ENCODE measurements at regions not wholly inside any gene's neighbourhood (a gene's known extent, or its start where the extent isn't known, plus 50 kb on each side); places are given as distances from the start of the nearest gene placed in this dataset.
"Not testable (repeated sequence)": the region's sequence is repeated elsewhere in the genome, so short reads cannot be mapped to it uniquely, and the experiment has no call there.

DNA sequence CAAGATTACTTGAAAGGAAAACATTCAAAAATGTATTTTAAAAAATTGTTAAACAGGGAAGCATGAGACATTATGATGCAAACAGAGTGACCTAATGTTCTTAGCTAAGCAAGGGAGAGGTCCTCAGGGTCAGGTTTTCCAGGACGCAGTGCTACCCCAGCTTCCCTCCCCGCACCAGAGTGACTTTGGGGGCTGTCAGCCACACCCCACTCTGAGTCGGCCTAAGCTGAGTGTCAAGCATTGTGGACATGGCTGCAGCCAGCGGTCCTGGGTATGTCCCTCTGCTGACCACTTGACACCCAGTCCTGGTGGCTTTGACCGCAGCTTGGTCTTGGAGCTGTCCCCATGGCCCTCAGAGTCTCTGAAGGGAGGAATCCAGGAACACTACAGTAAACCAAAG, 54.9 kb upstream of the CD93 start (continued):
- TF ChIP-seq STAT1 (IDR thresholded peaks at IDR 0.05; ENCODE audit: unreplicated experiment) (no peak), NANOG (IDR thresholded peaks at IDR 0.05; ENCODE audit: borderline replicate concordance) (no peak)
- TF ChIP-seq, protein P1, sequence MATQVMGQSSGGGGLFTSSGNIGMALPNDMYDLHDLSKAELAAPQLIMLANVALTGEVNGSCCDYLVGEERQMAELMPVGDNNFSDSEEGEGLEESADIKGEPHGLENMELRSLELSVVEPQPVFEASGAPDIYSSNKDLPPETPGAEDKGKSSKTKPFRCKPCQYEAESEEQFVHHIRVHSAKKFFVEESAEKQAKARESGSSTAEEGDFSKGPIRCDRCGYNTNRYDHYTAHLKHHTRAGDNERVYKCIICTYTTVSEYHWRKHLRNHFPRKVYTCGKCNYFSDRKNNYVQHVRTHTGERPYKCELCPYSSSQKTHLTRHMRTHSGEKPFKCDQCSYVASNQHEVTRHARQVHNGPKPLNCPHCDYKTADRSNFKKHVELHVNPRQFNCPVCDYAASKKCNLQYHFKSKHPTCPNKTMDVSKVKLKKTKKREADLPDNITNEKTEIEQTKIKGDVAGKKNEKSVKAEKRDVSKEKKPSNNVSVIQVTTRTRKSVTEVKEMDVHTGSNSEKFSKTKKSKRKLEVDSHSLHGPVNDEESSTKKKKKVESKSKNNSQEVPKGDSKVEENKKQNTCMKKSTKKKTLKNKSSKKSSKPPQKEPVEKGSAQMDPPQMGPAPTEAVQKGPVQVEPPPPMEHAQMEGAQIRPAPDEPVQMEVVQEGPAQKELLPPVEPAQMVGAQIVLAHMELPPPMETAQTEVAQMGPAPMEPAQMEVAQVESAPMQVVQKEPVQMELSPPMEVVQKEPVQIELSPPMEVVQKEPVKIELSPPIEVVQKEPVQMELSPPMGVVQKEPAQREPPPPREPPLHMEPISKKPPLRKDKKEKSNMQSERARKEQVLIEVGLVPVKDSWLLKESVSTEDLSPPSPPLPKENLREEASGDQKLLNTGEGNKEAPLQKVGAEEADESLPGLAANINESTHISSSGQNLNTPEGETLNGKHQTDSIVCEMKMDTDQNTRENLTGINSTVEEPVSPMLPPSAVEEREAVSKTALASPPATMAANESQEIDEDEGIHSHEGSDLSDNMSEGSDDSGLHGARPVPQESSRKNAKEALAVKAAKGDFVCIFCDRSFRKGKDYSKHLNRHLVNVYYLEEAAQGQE (IDR thresholded peaks at IDR 0.05; ENCODE audit: unreplicated experiment) = no peak
- TF ChIP-seq, protein P2, sequence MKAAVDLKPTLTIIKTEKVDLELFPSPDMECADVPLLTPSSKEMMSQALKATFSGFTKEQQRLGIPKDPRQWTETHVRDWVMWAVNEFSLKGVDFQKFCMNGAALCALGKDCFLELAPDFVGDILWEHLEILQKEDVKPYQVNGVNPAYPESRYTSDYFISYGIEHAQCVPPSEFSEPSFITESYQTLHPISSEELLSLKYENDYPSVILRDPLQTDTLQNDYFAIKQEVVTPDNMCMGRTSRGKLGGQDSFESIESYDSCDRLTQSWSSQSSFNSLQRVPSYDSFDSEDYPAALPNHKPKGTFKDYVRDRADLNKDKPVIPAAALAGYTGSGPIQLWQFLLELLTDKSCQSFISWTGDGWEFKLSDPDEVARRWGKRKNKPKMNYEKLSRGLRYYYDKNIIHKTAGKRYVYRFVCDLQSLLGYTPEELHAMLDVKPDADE (IDR thresholded peaks at IDR 0.05) = no peak

DNA sequence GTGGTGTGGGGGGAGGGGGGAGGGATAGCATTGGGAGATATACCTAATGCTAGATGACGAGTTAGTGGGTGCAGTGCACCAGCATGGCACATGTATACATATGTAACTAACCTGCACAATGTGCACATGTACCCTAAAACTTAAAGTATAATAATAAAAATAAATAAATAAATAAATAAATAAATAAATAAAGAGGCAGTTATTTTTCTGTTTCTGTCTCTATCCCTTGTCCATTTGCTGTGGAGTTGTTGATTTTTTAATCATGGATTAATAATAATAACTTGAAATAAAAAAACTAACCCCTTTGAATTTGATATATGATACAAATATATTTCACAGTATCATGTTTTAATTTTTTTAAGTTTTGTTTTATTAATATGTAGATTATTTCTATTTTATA, 53.9 kb upstream of the CD93 start:
- not testable (repeated sequence) for H3K27me3 ChIP-seq (ENCODE audit: insufficient read depth); H3K9me3 Mint-ChIP-seq; H3K4me2 ChIP-seq; H3K9me2 ChIP-seq (ENCODE audit: insufficient read depth); ATAC-seq; H3K36me3 ChIP-seq (ENCODE audit: insufficient read depth); H2AFZ ChIP-seq; H3K27ac ChIP-seq (ENCODE audit: low read depth); H4K20me1 ChIP-seq (replicated peaks; ENCODE audit: insufficient read depth); H3K4me1 Mint-ChIP-seq; H3K27me3 Mint-ChIP-seq (ENCODE audit: insufficient read depth, low read depth, poor library complexity); H3K4me3 Mint-ChIP-seq; H3F3A ChIP-seq (replicated peaks; ENCODE audit: low read depth); H3K27ac Mint-ChIP-seq; H3K4me3 ChIP-seq; H3K4me1 ChIP-seq (ENCODE audit: insufficient read depth); DNase-seq (ENCODE audit: low spot score); H3K36me3 Mint-ChIP-seq (ENCODE audit: low read depth); H3K79me2 ChIP-seq (replicated peaks; ENCODE audit: insufficient read depth)

DNA sequence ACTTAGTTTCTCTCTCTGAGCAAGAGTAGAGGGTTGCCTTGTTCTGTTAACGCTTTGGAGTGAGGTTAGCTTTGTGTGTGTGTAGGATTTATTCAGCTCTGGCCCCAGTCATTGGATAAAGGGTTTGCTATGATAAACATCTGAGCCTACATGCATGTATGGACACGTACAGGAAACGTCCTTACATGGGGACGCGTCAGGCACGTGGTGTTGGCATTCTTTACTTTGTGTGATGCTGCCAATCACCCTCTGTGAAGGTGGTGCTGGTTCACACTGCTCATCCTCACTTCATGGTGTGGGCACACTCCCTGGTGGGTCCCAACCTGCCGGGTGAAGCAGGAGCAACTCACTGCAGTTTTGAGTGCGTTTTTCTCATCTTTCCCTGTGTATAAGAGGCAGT, 53.4 kb upstream of the CD93 start:
- Mint-ChIP-seq H3K27me3 (ENCODE audit: insufficient read depth, low read depth, poor library complexity) (peaks cover 4% of the 10 kb centered on the region), H3K4me1 (no peaks in the 10 kb centered on the region), H3K9me3 (no peaks in the 10 kb centered on the region), H3K36me3 (ENCODE audit: low read depth) (no peaks in the 10 kb centered on the region), H3K4me3 (no peak overlapping the region), H3K27ac (no peak overlapping the region)
- TF ChIP-seq CREB1 (CRISPR knock-in tag; IDR thresholded peaks at IDR 0.05; ENCODE audit: low read depth) = no peak
- TF ChIP-seq, protein P3, sequence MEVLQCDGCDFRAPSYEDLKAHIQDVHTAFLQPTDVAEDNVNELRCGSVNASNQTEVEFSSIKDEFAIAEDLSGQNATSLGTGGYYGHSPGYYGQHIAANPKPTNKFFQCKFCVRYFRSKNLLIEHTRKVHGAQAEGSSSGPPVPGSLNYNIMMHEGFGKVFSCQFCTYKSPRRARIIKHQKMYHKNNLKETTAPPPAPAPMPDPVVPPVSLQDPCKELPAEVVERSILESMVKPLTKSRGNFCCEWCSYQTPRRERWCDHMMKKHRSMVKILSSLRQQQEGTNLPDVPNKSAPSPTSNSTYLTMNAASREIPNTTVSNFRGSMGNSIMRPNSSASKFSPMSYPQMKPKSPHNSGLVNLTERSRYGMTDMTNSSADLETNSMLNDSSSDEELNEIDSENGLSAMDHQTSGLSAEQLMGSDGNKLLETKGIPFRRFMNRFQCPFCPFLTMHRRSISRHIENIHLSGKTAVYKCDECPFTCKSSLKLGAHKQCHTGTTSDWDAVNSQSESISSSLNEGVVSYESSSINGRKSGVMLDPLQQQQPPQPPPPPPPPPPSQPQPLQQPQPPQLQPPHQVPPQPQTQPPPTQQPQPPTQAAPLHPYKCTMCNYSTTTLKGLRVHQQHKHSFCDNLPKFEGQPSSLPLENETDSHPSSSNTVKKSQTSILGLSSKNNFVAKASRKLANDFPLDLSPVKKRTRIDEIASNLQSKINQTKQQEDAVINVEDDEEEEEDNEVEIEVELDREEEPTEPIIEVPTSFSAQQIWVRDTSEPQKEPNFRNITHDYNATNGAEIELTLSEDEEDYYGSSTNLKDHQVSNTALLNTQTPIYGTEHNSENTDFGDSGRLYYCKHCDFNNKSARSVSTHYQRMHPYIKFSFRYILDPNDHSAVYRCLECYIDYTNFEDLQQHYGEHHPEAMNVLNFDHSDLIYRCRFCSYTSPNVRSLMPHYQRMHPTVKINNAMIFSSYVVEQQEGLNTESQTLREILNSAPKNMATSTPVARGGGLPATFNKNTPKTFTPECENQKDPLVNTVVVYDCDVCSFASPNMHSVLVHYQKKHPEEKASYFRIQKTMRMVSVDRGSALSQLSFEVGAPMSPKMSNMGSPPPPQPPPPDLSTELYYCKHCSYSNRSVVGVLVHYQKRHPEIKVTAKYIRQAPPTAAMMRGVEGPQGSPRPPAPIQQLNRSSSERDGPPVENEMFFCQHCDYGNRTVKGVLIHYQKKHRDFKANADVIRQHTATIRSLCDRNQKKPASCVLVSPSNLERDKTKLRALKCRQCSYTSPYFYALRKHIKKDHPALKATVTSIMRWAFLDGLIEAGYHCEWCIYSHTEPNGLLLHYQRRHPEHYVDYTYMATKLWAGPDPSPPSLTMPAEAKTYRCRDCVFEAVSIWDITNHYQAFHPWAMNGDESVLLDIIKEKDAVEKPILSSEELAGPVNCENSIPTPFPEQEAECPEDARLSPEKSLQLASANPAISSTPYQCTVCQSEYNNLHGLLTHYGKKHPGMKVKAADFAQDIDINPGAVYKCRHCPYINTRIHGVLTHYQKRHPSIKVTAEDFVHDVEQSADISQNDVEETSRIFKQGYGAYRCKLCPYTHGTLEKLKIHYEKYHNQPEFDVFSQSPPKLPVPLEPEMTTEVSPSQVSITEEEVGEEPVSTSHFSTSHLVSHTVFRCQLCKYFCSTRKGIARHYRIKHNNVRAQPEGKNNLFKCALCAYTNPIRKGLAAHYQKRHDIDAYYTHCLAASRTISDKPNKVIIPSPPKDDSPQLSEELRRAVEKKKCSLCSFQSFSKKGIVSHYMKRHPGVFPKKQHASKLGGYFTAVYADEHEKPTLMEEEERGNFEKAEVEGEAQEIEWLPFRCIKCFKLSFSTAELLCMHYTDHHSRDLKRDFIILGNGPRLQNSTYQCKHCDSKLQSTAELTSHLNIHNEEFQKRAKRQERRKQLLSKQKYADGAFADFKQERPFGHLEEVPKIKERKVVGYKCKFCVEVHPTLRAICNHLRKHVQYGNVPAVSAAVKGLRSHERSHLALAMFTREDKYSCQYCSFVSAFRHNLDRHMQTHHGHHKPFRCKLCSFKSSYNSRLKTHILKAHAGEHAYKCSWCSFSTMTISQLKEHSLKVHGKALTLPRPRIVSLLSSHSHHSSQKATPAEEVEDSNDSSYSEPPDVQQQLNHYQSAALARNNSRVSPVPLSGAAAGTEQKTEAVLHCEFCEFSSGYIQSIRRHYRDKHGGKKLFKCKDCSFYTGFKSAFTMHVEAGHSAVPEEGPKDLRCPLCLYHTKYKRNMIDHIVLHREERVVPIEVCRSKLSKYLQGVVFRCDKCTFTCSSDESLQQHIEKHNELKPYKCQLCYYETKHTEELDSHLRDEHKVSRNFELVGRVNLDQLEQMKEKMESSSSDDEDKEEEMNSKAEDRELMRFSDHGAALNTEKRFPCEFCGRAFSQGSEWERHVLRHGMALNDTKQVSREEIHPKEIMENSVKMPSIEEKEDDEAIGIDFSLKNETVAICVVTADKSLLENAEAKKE (CRISPR knock-in tag; IDR thresholded peaks at IDR 0.05) = no peak
- TF ChIP-seq NANOG (IDR thresholded peaks at IDR 0.05; ENCODE audit: borderline replicate concordance) = no peak
- TF ChIP-seq ZNF331 (CRISPR knock-in tag; IDR thresholded peaks at IDR 0.05; ENCODE audit: low read depth) = no peak
- no peak for TF ChIP-seq EZH2phosphoT487 (IDR thresholded peaks at IDR 0.05; ENCODE audit: unreplicated experiment)
- no peak overlapping the region for H3K4me3 ChIP-seq
- H3K79me2 ChIP-seq (replicated peaks; ENCODE audit: insufficient read depth) = no peaks in the 10 kb centered on the region
- H3K27ac ChIP-seq (ENCODE audit: low read depth) = no peak overlapping the region
- no peaks in the 10 kb centered on the region for H3K27me3 ChIP-seq (ENCODE audit: insufficient read depth)
- H3F3A ChIP-seq (replicated peaks; ENCODE audit: low read depth) = no peaks in the 10 kb centered on the region
- H2AFZ ChIP-seq = no peak overlapping the region; the same call in 1 of the 2 replicates
- H3K9me2 ChIP-seq (ENCODE audit: insufficient read depth) = no peaks in the 10 kb centered on the region
- no peak for DNase-seq (ENCODE audit: low spot score)
- no peaks in the 10 kb centered on the region for H3K4me1 ChIP-seq (ENCODE audit: insufficient read depth)
- ATAC-seq = no peak
- no peaks in the 10 kb centered on the region for H3K36me3 ChIP-seq (ENCODE audit: insufficient read depth)
- no peaks in the 10 kb centered on the region for H4K20me1 ChIP-seq (replicated peaks; ENCODE audit: insufficient read depth)
- no peak overlapping the region for H3K4me2 ChIP-seq
